GM12878 (cell line): ENCODE measurements at regions not wholly inside any gene's neighbourhood (a gene's known extent, or its start where the extent isn't known, plus 50 kb on each side); places are given as distances from the start of the nearest gene placed in this dataset.

ENCODE experiments used
- CHD1 ChIP-seq: IDR thresholded peaks from 2 replicates; pipeline ENCODE4 v1.6.1; 2012; ENCODE audit warnings: low read depth, low read length, improper control_type of control experiment
- FOXK2 ChIP-seq: fragments of 450-650 bp; IDR thresholded peaks from 2 replicates; pipeline ENCODE4 v1.6.1; 2017; ENCODE audit warnings: mild to moderate bottlenecking, moderate library complexity
- GATAD2B ChIP-seq: fragments of 450-650 bp; conservative IDR thresholded peaks from 2 replicates; pipeline ENCODE4 v1.6.1; 2017; ENCODE audit warnings: low read depth, mild to moderate bottlenecking, moderate library complexity
- HSF1 ChIP-seq: fragments of 150-350 bp; IDR thresholded peaks from 2 replicates; pipeline ENCODE4 v1.6.1; 2014; ENCODE audit warnings: mild to moderate bottlenecking, low read depth, low read length
- MYB ChIP-seq: fragments of 150-350 bp; IDR thresholded peaks from 2 replicates; pipeline ENCODE4 v1.6.1; 2014; ENCODE audit warnings: mild to moderate bottlenecking, low read depth, low read length, borderline replicate concordance
- NFXL1 ChIP-seq: fragments of 450-650 bp; IDR thresholded peaks from 2 replicates; pipeline ENCODE4 v1.6.1; 2017; ENCODE audit warnings: antibody characterized with exemption, mild to moderate bottlenecking, borderline replicate concordance
- NFYA ChIP-seq: IDR thresholded peaks from 2 replicates; pipeline ENCODE4 v1.6.1; 2011; ENCODE audit warnings: low read depth, mild to moderate bottlenecking, low read length, improper control_type of control experiment, borderline replicate concordance
- NR2F1 ChIP-seq: fragments of 450-650 bp; conservative IDR thresholded peaks from 2 replicates; pipeline ENCODE4 v1.6.1; 2017; ENCODE audit warnings: mild to moderate bottlenecking
- PBX3 ChIP-seq: IDR thresholded peaks from 2 replicates; pipeline ENCODE4 v1.6.1; 2011; ENCODE audit warnings: mild to moderate bottlenecking, low read depth, low read length, moderate library complexity; ENCODE audit not compliant: insufficient replicate concordance
- PRDM15 ChIP-seq: fragments of 450-650 bp; formaldehyde crosslinking; IDR thresholded peaks from 2 replicates; pipeline ENCODE4 v1.4.0; 2020; ENCODE audit warnings: mild to moderate bottlenecking, moderate library complexity
- SIN3A ChIP-seq: IDR thresholded peaks from 2 replicates; pipeline ENCODE4 v1.6.1; 2012; ENCODE audit warnings: low read depth, low read length, improper control_type of control experiment
- STAT1 ChIP-seq: fragments of 450-650 bp; conservative IDR thresholded peaks from 2 replicates; pipeline ENCODE4 v1.6.1; 2014; ENCODE audit warnings: antibody characterized with exemption, mild to moderate bottlenecking
- SUPT20H ChIP-seq: IDR thresholded peaks from 2 replicates; pipeline ENCODE4 v1.6.1; 2011; ENCODE audit warnings: low read depth, mild to moderate bottlenecking, low read length, moderate library complexity, borderline replicate concordance; ENCODE audit not compliant: control insufficient read depth
- SUZ12 ChIP-seq: fragments of 200-600 bp; sonication (generic); IDR thresholded peaks from one replicate; pipeline ENCODE4 v1.6.1; 2018; ENCODE audit warnings: antibody characterized with exemption, mild to moderate bottlenecking; ENCODE audit not compliant: unreplicated experiment
- ZNF384 ChIP-seq: IDR thresholded peaks from 2 replicates; pipeline ENCODE4 v1.6.1; 2012; ENCODE audit warnings: low read depth, mild to moderate bottlenecking, low read length, improper control_type of control experiment, borderline replicate concordance
- ZNF687 ChIP-seq: fragments of 450-650 bp; IDR thresholded peaks from 2 replicates; pipeline ENCODE4 v1.6.1; 2017; ENCODE audit warnings: mild to moderate bottlenecking, moderate library complexity
- TF ChIP-seq, protein P1 (sequence below): IDR thresholded peaks from 2 replicates; pipeline ENCODE4 v1.6.1; 2011; ENCODE audit warnings: low read depth, low read length, improper control_type of control experiment, borderline replicate concordance
- TF ChIP-seq, protein P2 (sequence below): IDR thresholded peaks from 2 replicates; pipeline ENCODE4 v1.6.1; 2011; ENCODE audit warnings: low read depth, mild to moderate bottlenecking, low read length, moderate library complexity, borderline replicate concordance; ENCODE audit errors: extremely low read depth

GRCh38 chr5:124444147-124444775, 302.2 kb downstream of the ZNF608 start (continued):
- no peak for TF ChIP-seq PRDM15
- no peak for TF ChIP-seq GATAD2B
- TF ChIP-seq ZNF384 = no peak
- TF ChIP-seq PBX3 = no peak
- TF ChIP-seq ZNF687 = no peak
- no peak for TF ChIP-seq FOXK2
- TF ChIP-seq STAT1 = no peak
- no peak for TF ChIP-seq NFXL1
- TF ChIP-seq MYB = no peak
- no peak for TF ChIP-seq NFYA
- no peak for TF ChIP-seq SUPT20H
- TF ChIP-seq, protein P1, sequence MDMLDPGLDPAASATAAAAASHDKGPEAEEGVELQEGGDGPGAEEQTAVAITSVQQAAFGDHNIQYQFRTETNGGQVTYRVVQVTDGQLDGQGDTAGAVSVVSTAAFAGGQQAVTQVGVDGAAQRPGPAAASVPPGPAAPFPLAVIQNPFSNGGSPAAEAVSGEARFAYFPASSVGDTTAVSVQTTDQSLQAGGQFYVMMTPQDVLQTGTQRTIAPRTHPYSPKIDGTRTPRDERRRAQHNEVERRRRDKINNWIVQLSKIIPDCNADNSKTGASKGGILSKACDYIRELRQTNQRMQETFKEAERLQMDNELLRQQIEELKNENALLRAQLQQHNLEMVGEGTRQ = no peak
- TF ChIP-seq CHD1 = no peak
- TF ChIP-seq, protein P2, sequence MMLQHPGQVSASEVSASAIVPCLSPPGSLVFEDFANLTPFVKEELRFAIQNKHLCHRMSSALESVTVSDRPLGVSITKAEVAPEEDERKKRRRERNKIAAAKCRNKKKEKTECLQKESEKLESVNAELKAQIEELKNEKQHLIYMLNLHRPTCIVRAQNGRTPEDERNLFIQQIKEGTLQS = no peak
- TF ChIP-seq HSF1 = no peak
- TF ChIP-seq SIN3A = no peak
- TF ChIP-seq SUZ12 = no peak
- no peak for TF ChIP-seq NR2F1
